Posterior cingulate gyrus (tissue), 11 donors: ENCODE measurements at regions not wholly inside any gene's neighbourhood (a gene's known extent, or its start where the extent isn't known, plus 50 kb on each side); places are given as distances from the start of the nearest gene placed in this dataset.
"Not testable (repeated sequence)": the region's sequence is repeated elsewhere in the genome, so short reads cannot be mapped to it uniquely, and the experiment has no call there.

Source experiments
- DNase-seq, 10 donors: peaks; one replicate each; pipeline versions ENCODE4 v3.0.0 to v3.0.0-alpha.2; 2020 to 2021; ENCODE audit warnings: mixed read lengths in 3 of 10
- intact Hi-C: fragments of 100-400 bp; cut with DNase I; formaldehyde crosslinking; loops from one replicate; pipeline ENCODE4 v1.15.1; 2023

DNA sequence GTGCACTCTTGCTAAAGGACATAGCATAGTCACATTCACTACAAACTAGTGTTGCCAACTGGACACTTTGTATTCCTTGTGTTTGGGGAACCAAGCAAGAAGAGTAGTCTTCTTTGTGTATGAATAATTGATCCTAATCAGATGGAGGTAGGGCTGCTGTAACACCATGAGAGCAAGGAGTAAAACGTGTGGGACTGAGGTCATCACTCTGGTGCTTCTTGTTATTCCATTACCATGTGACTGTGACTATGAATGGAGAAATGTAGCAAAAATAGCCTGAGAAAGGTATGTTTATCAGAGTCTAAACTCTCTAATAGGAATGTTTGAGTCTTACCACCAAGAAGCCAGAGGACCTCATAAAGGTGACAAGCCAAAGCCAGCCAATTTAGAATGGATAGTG is 966.9 kb downstream of the TAF11L14 start:
- intact Hi-C loops: no loop called here
- DNase-seq: no peak

DNA sequence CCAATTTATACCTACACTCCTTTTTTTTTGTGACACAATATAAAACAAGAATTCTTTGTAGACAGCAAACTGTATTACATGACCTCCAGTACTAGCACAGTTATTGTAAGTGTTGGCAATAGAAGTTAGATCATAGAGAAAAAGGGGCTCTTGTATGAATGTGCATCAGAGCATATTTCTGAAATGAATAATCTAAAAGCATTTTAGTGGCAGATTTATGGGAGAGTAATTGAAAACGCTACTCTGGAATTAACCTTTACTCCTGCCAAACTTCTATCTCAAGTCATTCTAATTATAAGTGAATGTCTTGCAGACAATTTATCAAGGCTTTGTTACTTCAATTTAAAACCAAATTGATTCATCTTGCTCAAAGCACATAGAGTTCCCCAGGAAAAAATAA is 968.1 kb downstream of the TAF11L14 start:
- intact Hi-C loops: no loop called here
- DNase-seq: no peak

DNA sequence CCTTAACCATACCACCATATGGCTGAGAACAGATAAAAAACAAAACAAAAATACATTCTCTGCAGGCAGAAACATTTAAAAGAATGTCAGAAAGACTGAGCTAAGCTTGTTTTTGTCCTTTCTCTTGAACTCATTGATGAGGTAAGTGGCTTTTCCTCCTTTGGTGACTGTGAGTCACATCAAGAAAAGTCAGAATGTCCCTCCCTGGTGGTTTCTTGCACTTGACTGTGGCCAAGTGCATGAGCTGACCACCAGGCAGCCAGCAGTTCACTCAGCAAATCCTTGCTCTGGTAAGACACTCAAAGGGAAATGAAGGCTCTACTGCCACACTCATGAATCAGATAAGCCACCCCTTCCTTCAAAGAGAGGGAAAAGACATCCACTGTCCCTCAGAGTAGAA is 970.9 kb downstream of the TAF11L14 start:
- intact Hi-C loops: no loop called here
- DNase-seq: no peak

DNA sequence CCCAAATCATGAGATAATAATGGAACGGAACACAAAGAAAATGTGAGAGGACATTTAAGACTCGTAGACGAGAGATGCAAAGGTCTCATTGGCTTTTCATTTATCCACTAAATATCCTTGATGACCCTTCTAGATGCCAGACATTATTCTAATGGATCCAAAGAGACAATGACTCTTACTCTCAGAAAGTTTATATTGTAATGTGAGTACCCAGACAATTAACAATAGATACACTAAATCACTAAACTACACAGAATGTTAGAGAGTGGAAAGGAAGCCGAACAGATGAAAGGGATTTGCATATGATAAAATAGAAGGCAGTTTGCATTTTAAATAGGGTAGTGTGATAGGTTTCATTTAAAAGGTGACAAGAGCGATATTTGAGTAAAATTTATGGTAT is 973.3 kb downstream of the TAF11L14 start:
- intact Hi-C loops: no loop called here
- no peak for DNase-seq

DNA sequence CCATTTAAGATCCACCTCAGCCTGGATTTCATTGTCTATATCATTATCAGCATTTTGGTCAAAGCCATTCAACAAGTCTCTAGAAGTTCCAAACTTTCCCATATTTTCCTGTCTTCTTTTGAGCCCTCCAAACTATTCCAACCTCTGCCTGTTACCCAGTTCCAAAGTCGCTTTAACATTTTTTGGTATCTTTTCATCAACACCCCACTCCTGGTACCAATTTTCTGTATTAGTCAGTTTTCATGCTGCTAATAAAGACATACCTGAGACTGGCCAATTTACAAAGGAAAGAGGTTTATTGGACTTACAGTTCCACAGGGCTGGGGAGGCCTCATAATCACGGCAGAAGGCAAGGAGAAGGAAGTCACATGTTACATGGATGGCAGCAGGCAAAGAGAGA is 982.9 kb downstream of the TAF11L14 start:
- DNase-seq, intact Hi-C loops: not testable (repeated sequence)

DNA sequence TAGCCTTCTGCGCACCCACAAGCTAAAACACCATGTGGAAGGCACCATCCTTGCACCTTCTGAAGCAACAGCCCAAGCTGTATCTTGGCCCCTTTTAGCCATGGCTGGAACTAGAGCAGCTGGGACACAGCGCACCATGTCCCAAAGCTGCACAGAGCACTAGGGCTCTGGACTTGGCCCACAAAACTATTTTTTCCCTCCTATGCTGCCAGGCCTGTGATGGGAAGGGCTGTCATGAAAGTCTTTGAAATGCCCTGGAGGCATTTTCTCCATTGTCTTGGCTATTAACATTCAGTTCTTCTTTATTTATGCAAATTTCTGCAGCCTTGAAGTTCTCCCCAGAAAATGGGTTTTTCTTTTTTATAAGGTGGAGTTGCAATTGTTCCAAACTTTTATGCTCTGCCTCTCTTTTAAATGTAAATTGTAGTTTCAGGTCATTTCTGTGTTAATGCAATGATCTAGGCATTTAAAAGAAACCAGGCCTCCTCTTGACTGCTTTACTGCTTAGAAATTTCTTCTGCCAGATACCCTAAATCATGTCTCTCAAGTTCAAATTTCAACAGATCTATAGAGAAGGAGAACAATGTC is 996.3 kb downstream of the TAF11L14 start:
- DNase-seq: no peak
- intact Hi-C loops: no loop called here

DNA sequence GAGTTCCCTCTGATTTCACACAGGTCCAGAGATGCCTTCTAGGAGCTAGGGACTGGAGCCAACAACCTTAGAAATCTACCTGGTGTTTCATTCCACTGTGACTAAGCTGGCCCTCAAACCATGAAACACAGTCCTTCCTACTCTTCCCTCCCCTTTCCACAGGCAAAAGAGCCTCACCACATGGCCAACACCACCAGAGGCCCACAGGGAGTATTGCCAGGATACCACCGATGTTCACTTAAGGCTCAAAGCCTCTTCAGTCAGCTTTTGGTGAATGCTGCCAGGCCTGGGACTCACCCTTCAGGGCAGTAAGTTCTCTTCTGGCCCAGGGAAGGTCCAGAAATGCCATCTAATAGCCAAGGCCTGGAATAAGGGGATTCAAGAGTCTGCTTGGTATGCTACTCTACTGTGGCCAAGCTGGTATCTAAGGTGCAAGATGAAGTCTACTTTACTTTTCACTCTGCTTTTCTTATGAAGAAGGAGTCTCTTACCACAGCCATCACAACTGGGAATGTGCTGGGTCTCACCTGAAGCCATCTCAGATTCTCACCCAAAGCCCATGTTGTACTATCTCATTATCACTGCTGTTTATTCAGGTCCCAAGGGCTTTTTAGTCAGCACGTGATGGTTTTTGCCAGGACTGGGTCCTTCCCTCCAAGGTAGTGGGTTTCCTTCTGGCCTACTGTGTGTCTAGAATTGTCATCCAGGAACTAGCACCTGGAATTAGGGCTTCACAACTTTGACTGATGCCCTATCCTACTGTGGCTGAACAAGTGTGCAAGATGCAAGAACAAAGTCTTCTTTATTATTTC is 1018.4 kb downstream of the TAF11L14 start:
- intact Hi-C loops: no loop called here
- DNase-seq: no peak

DNA sequence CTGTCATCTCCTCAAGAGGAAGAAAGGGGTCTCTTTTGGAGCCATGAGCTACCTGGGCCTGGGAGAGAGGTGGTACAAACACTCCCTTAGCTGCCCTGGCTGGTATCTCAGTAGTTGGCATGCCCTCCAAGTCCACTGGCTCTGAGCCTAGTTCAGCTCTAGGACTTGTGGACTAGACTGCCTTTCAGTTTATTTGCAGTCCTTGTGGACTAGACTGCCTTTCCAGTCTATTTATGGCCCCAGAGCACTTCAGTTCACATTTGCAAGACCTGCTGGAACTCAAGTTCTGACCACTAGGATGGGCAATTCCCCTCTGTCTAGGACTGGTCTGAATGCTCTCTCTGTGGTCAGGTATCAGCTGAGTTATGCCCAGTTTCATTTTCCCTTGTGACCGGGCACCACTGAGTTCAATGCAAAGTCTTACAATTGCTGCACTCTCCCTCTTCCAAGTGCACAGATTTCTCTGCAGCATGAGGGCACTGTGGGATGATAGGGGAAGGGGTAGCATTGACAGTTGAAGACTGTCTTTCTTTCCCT is 1019.0 kb downstream of the TAF11L14 start:
- DNase-seq: no peak
- intact Hi-C loops: no loop called here

DNA sequence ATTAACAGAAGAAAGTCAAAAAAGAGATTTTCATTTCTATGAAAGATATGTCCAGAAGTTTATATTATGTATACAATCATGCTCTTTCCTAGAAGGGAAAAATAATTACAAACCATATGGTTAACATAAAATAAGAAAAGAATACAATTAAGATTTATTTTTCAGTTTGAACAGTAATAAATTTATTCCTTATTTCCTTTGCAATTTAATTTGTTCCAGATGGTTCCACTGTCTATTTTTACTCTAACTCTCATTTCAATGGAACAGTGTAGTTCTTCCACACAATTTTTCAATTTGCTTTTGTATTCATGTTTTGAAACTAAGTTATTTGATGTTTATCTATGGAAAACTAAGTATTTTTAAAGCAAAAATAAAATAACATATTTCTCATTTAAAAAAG is 1026.3 kb downstream of the TAF11L14 start:
- no peak for DNase-seq
- intact Hi-C loops: no loop called here

DNA sequence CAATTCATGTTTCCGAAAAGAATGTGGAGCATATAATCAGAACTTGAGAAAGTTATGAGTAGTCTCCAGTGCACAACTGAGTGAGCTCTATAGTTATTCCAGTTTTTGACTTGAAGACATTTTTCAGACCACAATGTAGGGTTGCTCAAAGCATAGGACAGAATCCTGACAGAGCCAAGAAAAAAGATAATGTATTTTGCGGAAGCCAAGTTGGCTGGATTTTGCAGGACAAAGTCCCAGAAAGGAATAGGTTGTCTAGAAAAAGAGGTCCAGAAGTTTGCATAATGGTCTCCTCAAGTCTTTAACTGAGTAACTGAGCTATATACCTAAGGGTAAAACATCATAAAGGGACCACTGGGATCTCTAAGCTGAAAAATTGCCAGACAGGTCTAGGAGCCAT is 1028.0 kb downstream of the TAF11L14 start:
- intact Hi-C loops: no loop called here
- DNase-seq: no peak

DNA sequence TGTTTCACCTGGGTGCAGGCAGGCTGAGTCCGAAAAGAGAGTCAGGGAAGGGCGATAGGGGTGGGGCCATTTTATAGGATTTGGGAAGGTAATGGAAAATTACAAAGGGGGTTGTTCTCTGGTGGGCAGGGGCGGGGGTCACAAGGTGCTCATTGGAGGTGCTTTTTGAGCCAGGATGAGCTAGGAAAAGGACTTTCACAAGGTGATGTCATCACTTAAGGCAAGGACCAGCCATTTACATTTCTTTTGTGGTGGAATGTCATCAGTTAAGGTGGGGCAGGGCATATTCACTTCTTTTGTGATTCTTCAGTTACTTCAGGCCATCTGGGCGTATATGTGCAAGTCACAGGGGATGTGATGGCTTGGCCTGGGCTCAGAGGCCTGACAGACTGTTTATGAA is 1040.0 kb downstream of the TAF11L14 start:
- intact Hi-C loops: not testable (repeated sequence)

DNA sequence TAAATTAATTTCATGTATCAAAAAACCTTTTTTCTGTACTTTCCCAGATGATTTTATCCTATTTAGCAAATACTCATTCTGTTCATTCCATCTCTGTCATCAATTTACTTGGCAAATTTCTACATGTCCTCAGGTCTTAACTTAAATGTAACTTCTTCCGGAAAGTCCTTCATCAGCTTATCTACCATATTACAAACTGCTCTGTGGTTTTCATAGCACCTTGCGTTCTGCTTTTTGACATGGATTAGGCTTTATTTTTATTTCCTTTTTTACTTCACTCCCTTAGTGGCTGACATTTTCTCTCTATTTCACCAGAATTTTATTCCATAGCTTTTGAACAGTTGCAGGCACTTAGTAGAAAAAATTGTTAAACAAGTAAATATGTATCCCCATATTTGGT is 1040.8 kb downstream of the TAF11L14 start:
- intact Hi-C loops: no loop called here
- no peak for DNase-seq

More for the DNA sequence above, 1040.0 kb downstream of the TAF11L14 start:
- DNase-seq: not testable (repeated sequence)

DNA sequence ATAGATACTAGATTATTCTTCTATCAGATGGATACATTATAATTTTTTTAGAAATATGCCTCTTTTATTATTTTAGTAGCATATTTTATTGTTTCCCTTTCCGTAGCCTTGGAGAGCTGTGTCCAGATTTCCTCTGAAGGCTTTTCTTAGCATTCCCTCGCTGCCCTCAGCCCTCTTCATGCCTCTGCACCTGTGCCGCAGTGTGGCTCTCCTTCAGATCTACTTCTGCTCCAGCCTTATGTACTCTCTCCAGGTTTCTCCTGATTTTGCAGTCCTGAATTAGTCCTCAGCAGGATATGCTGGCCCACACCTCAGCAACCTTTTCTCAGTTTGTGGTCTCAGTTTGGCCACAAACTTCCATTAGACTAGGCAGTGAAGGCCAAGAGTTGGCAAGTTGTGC is 1052.0 kb downstream of the TAF11L14 start:
- DNase-seq: no peak
- intact Hi-C loops: no loop called here

DNA sequence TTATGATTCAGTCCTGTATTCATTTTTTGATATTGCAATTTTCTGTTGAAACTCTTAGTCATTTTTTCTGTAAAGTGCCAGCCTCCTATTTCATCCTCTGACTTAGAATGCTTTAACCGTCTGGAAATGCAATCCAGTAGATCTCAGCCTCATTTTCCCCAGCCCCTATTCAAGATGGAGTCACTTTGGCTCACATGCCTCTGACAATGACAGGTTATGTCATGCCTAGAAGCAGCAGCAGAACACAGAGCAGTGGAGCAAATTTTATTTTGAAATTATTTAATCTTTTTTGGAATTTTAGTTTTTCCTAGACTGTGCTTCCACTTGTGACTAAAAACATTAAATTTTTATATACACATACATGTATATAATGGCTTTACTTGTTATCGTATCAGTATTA is 1053.2 kb downstream of the TAF11L14 start:
- intact Hi-C loops: no loop called here
- DNase-seq: no peak

DNA sequence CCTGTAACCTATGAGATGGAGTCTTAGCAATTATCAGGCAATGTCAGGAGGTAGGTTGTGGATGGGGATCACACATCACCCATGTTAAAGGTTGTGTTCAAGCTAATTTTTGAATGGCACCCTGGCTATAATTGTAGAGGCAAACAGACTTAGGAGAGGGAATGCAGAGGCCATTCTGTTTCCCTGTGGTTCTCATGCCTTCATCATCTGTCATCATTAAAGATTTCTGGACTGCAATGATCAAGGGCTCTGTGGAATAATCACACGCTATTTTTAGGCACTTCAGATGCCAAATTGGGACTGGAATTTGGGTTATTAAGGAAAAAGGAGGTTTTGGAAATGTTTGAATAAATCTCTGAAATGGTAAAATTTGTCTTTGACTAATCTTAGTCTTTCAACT is 1065.4 kb downstream of the TAF11L14 start:
- intact Hi-C loops: loop anchor here (5.0 kb wide), 1 partner anchor 232 kb away; no protein-coding TSS in a partner anchor
- DNase-seq: no peak

DNA sequence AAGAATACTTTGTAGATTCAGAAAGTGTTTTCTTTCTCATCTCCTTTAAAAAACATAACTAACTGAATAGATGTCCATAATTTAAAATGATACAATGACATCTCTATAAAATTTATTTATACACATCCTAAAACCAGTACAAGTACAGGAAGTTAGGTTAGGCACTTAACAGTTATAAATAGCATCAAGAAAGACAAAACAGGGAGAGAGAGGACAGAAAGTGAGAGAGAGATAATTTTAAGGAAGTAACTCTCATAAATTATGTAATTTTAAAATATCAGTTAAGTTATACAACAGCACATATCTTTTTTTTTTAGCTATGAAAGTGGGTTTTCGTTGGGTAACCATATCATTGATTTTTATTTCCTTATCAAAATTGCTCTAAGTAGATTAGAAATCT is 1068.6 kb downstream of the TAF11L14 start:
- intact Hi-C loops: no loop called here
- no peak for DNase-seq

DNA sequence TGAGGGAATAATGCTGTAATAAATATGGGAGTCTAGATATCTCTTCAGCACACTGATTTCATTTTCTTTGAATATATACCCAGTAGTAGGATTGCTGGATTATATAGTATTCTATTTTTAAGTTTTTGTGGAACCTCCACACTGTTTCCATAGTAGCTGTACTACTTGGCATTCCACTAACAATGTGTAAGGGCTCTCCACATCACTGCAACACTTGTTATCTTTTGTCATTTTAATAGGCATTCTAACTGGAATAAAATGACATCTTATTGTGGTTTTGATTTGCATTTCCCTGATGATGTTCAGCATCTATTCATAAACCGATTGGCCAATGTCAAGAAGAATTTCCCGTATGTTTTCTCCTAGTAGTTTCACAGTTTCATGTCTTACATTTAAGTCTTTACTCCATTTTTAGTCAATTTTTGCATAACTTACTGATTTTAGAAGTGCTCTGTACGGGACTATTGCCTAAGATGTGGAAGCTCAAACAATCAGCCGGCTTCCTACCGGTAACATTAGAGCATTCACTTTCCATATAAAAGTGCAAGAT is 1078.8 kb downstream of the TAF11L14 start:
- intact Hi-C loops: no loop called here
- no peak for DNase-seq

DNA sequence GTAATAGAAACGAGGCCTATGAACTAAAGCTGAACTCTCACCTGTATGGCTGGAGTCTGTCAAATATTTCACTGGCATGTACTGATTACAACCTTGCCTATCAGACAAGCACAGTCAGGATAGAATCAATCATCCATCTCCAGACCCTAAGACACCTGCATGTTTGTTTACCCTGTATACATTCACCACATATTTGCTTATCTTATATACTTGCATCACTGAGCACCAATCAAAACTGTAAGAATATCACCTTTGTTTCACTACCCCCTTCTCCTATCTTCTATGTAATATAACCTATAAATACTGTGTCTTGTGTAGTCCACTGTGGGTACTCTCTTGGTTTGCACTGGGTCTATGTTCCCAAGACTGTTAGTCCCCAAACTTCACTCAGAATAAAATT is 1085.7 kb downstream of the TAF11L14 start:
- intact Hi-C loops: no loop called here
- DNase-seq: no peak

DNA sequence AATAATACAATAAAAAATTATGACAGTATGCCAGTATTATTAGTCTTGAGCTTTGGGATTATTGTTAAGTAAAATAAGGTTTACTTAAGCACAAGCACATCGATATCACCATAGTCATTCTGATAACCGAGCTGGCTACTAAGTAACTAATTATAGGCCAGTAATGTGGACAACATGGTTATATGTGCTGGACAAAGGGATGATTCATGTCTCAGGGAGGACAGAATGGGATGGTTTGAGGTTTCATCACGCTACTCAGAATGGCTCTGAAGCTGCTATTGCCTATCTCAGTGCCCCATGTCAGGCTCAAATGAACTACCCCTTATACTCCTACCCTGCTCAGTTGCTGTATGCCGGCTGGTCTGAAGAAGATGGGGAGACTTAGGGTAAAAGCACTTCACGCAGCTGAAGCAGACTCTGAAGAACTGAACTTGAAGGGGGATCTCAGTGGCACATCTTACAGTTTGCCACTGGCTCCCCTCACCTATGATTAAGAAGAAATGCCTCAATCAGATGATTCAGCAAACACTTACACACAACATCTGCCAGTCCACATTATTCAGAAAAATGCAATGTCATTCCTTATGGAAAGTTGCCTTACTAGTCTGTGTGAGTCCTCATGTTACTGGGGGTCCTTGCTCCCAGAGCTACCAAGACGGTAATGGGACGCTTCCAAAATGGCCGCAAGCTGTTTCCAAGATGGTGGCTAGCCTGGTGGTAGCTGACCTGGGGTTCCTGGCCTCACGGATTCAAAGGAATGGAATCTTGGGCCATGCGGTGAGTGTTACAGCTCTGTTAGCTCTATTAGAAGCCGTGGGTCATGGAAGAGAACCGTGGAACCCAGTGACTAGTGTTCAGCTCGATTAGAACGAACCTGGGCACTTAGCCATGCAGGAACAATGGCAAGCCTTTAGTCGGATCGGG is 1098.6 kb downstream of the TAF11L14 start:
- intact Hi-C loops: no loop called here
- DNase-seq: no peak

DNA sequence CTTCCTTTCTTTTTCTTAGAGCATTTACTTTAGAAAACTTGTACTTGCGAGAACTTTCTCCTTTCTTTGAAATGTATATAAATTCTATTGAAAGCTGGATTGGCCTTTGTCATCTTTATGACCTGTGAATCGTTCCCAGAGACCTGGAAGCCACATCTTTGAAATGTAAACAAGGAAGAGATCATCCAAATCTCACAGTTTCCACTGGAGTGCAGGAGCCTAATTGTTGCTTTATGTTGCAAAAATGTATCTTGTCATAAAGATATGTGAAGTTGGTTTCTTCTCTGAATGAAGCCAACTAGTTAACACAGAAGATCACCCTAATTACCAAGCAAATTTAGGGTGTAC is 1101.8 kb downstream of the TAF11L14 start:
- intact Hi-C loops: no loop called here
- no peak for DNase-seq

DNA sequence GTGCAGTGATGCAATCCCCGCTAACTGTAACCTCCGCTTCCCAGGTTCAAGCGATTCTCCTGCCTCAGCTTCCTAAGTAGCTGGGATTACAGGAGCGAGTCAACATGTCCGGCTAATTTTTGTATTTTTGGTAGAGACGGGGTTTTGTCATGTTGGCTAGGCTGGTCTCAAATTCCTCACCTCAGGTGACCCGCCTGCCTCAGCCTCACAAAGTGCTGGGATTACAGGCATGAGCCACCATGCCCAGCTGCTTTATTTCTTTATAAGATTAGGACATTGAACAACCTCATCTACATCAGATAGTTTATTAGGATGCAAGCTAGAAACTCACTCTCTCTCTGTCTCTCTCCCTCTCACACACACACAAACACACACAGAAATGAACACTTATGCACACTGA is 1102.5 kb downstream of the TAF11L14 start:
- intact Hi-C loops, DNase-seq: not testable (repeated sequence)
